ENCODE measurements at regions not wholly inside any gene's neighbourhood (a gene's known extent, or its start where the extent isn't known, plus 50 kb on each side); places are given as distances from the start of the nearest gene placed in this dataset.

DNA sequence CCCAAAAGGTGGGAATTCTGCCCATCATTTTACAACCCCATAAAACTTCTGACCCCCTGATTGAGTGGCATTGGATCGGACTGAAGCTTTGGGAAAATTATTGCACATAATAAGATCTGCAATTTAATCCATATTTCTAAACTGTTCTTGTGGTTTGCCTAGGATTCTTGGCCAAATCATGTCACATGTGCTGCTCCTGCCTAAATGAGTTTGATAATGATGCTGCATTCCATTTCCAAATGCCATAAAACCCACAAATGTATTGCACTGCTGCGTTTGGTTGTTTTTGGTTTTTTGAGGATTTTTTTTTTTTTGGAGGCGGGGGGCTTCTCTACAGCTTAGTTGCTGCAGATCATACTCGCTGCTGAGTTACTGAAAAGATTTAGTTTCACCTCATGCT is 153.6 kb downstream of the QDPR start:
- ChIA-PET POLR2A (no interaction called here), CTCF (interaction anchor here (1.0 to 4.2 kb wide), 3 partner anchors 11 to 114 kb away, joined by 3 to 33 read pairs (median 15); no protein-coding TSS in a partner anchor)
- TF ChIP-seq, protein P1, sequence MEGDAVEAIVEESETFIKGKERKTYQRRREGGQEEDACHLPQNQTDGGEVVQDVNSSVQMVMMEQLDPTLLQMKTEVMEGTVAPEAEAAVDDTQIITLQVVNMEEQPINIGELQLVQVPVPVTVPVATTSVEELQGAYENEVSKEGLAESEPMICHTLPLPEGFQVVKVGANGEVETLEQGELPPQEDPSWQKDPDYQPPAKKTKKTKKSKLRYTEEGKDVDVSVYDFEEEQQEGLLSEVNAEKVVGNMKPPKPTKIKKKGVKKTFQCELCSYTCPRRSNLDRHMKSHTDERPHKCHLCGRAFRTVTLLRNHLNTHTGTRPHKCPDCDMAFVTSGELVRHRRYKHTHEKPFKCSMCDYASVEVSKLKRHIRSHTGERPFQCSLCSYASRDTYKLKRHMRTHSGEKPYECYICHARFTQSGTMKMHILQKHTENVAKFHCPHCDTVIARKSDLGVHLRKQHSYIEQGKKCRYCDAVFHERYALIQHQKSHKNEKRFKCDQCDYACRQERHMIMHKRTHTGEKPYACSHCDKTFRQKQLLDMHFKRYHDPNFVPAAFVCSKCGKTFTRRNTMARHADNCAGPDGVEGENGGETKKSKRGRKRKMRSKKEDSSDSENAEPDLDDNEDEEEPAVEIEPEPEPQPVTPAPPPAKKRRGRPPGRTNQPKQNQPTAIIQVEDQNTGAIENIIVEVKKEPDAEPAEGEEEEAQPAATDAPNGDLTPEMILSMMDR (IDR thresholded peaks at IDR 0.05; ENCODE audit: insufficient read depth, low read length, missing control alignments), result no peak
- DNase-seq (ENCODE audit: low read depth, low spot score), result no peak
- no peak overlapping the region for H3K4me3 ChIP-seq (ENCODE audit: low read depth, low read length)

DNA sequence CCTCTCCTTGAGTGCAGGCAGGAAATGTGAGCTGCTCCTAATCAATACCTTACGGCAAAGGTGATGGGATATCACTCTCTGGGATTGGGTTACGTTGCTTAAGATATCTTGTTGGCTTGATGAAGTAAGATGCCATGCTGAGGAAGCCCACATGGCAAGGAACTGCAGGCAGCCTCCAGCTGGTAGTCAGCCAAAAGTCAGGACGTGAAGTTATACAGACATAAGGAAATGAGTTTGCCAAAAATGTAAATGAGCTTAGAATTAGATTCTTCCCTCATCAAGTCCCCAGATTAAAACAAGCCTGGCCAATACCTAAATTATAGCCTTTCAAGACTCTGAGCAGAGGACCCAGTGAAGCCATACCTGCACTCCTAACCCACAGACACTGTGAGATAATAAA is 155.0 kb downstream of the QDPR start:
- ChIA-PET CTCF (interaction anchor here (0.6 to 4.2 kb wide), 5 partner anchors 9 to 1212 kb away, joined by 3 to 33 read pairs (median 6); no protein-coding TSS in a partner anchor), POLR2A (no interaction called here)
- TF ChIP-seq, protein P1 (IDR thresholded peaks at IDR 0.05; ENCODE audit: insufficient read depth, low read length, missing control alignments), result no peak
- no peak overlapping the region for H3K4me3 ChIP-seq (ENCODE audit: low read depth, low read length)
- DNase-seq (ENCODE audit: low read depth, low spot score), result no peak

DNA sequence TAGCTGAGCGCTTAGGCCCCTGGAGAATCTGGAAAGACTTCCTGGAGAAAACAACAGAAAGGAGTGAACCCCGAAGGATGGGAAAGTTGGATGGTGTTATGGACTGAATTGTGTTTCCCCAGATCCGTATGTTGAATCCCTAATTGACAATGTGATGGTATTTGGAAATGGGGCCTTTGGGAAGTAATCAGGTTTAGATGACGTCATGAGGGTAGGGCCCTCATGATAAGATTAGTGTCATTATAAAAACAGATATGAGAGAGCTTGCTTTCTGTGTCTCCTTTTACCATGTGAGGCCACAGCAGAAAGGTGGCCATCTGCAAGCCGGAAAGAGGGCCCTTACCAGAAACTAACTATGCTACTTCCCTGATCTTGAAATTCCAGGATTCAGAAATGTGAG is 159.5 kb downstream of the QDPR start:
- POLR2A ChIA-PET, result no interaction called here
- TF ChIP-seq, protein P1 (IDR thresholded peaks at IDR 0.05; ENCODE audit: insufficient read depth, low read length, missing control alignments), result no peak
- CTCF ChIA-PET, result interaction anchor here (0.7 to 2.5 kb wide), 6 partner anchors 10 to 1062 kb away, joined by 3 to 13 read pairs (median 6); no protein-coding TSS in a partner anchor
- no peak for DNase-seq (ENCODE audit: low read depth, low spot score)
- no peak overlapping the region for H3K4me3 ChIP-seq (ENCODE audit: low read depth, low read length)

DNA sequence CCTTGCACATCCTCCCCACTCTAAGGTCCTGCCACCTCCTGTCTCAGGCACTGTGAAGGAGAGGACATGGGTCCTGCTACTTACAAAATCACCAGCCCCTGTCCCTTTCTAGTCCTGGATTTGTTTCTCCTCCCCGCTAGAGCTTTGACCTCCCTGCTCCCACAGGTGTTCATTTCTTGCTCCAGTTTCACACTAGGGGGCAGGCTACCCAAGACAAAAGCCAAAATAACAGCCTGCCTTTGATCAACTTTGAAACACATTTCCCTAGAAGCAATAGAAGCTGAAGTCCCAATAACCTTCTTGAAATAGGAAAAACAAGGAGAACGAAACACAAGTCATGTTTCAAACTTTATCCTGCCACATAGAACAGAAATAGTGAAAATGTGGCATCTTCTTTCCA is 164.4 kb downstream of the QDPR start:
- DNase-seq (ENCODE audit: low read depth, low spot score), result no peak
- ChIA-PET POLR2A (interaction anchor here (0.5 kb wide), 1 partner anchor 101 kb away, joined by 3 read pairs; no protein-coding TSS in a partner anchor), CTCF (interaction anchor here (0.6 to 8.4 kb wide), 31 partner anchors 9 to 1339 kb away, joined by 3 to 213 read pairs (median 4); no protein-coding TSS in a partner anchor)
- TF ChIP-seq, protein P1 (IDR thresholded peaks at IDR 0.05; ENCODE audit: insufficient read depth, low read length, missing control alignments), result peak; percentile 58
- H3K4me3 ChIP-seq (ENCODE audit: low read depth, low read length), result no peak overlapping the region

DNA sequence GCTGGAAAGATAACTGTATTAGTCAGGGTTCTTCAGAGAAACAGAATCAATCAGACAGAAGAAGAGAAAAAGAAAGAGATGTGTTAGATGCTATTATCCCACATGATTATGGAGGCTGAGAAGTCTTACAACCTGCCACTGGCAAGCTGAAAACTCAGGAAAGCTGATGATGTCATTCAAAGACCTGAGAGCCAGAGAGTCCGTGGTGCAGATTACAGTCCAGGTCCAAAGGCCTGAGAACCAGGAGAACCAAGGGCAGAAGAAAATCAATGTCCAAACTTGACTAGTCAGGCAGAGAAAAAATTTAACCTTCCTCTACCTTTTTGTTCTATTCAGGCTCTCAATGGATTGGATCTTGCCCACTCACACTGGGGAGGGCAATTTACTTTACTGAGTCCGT is 172.5 kb downstream of the QDPR start:
- ChIA-PET POLR2A (no interaction called here), CTCF (interaction anchor here (0.9 to 5.0 kb wide), 4 partner anchors 8 to 132 kb away, joined by 3 to 20 read pairs (median 10); no protein-coding TSS in a partner anchor)
- no peak for DNase-seq (ENCODE audit: low read depth, low spot score)
- no peak overlapping the region for H3K4me3 ChIP-seq (ENCODE audit: low read depth, low read length)
- TF ChIP-seq, protein P1 (IDR thresholded peaks at IDR 0.05; ENCODE audit: insufficient read depth, low read length, missing control alignments), result no peak

DNA sequence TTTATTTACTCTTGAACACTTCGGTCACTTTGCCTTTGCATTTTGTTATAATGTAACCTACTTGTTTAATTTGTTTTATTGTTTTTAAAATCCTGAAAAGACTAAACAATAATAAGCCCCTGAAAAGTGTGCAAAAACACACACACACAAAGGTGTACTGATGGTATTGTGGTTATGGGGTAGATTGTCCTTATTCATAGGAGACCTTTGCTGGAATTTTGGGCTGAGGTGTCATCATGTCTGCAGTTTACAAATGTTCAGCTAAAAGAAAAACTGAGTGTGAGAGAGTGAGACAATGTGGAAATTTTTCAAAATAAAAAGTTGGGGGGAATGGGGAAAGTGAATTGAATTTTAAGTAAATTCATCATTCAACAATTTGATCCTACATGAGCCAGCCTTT is 174.9 kb downstream of the QDPR start:
- no peak overlapping the region for H3K4me3 ChIP-seq (ENCODE audit: low read depth, low read length)
- no peak for DNase-seq (ENCODE audit: low read depth, low spot score)
- TF ChIP-seq, protein P1 (IDR thresholded peaks at IDR 0.05; ENCODE audit: insufficient read depth, low read length, missing control alignments), result no peak
- CTCF ChIA-PET, result interaction anchor here (1.0 to 5.0 kb wide), 4 partner anchors 11 to 135 kb away, joined by 3 to 20 read pairs (median 14); no protein-coding TSS in a partner anchor
- POLR2A ChIA-PET, result no interaction called here

Data from AG04449 (cell line).